GM19023 (cell line): ENCODE measurements at regions not wholly inside any gene's neighbourhood (a gene's known extent, or its start where the extent isn't known, plus 50 kb on each side); places are given as distances from the start of the nearest gene placed in this dataset.
"Not testable (repeated sequence)": the region's sequence is repeated elsewhere in the genome, so short reads cannot be mapped to it uniquely, and the experiment has no call there.

Experiments used
- ATAC-seq: cut with Tn5 transposase; IDR thresholded peaks from one replicate; pipeline ENCODE4 v1.9.1; 2021; ENCODE audit warnings: mild to moderate bottlenecking, moderate library complexity; ENCODE audit not compliant: unreplicated experiment

DNA sequence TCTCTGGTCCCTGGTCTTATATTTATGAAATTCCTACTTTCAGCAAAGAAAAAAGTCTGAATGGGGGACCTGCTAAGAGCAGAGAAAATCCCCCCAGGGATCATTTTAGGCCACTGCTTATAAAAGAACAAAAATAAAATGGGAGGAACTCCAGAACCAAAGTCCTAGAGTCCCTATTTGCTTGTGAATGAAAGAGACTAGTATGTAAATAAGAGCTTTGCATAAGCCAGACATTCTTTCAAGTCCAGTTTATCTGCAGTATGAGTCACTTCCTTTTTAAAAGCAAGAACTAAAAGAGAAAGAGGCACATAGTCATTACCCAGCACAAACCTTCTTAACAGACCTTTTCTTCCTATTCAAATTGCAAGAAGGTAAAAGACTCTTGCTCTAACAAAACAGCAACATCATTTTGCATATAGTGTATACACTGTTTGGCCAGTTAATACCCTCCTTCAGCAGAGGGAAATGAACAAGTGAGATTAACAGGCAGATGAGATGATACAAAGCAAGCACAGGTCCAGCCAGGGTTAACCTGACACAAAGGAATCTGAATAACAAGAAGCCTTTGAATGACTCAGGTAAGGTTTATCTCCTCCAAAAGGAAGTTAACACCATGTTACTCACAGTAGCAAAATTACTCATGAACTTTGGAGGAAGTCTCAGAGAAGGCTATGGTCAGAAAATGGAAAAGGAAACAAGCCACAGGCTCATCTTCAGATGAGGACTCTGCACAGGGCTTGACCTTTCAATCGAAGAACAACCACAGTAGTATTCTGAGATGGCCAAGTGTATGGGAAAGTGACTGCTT, 87.3 kb downstream of the PHLDA1 start:
- ATAC-seq, result peak; percentile 92

DNA sequence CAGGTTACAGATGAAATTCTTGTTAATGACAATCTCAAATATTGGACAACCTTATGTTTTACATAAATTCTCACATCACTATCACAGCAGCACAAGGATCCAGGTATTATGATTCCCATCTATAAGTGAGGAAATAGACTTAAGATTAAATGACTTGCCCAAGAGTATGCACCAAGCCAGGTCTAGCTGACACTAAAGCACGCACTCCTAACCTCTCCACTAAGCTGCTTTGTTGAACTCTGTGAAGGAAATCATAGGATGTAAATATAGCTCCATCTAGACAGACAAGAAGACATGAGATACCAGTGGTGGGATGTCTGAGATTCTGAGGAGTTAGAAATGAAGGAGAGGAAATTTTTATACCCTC, 87.9 kb downstream of the PHLDA1 start:
- ATAC-seq, result no peak

GRCh38 chr12:75941661-75942060, 89.9 kb downstream of the PHLDA1 start:
- not testable (repeated sequence) for ATAC-seq

GRCh38 chr12:75939016-75939642, 92.4 kb downstream of the PHLDA1 start:
- no peak for ATAC-seq

- ATAC-seq, result no peak
Observed at GRCh38 chr12:75938189-75938588, 93.4 kb downstream of the PHLDA1 start.

GRCh38 chr12:75937486-75937885, 94.1 kb downstream of the PHLDA1 start:
- no peak for ATAC-seq

GRCh38 chr12:75936515-75937440, 94.8 kb downstream of the PHLDA1 start:
- no peak for ATAC-seq

GRCh38 chr12:75935539-75936242, 95.9 kb downstream of the PHLDA1 start:
- ATAC-seq, result no peak

DNA sequence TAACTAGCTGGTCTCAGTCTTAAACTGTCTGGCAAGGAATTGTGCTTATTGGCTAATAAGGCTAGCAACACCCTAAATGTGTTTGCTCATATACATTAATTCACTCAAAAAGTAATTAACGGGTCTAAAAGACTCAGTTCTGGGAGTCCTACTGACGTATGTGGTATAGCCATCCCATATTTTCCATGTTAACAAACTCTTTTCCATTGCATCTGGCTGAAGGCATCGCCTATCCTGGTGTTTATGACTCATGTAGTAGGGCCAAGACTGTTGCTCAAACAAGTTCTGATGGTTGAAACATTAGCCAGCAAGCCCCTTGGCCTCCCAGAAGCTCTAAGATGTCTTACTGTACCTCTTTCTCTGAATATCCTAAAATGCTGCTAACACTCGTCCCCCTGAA, 98.5 kb downstream of the PHLDA1 start:
- ATAC-seq, result no peak

DNA sequence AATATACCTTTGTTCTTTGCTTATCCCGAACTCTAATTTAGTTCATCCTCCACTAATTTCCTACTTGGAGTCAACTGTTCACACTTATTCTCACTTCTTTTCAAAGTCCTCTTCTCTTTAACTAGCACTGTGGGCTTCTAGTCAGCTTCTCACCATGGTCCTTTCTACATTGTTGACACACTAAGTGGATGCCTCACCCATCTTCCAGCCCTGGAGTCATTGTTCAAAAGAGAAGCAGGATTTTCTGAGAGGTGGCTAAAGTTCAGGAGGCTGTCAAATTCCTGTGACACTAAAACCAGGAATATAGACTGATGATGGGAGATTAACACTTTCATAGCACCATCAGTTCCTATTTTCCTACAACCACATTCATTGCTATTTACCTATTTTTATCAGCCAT, 99.3 kb downstream of the PHLDA1 start:
- no peak for ATAC-seq

- no peak for ATAC-seq
Observed at GRCh38 chr12:75923964-75924666, 107.5 kb downstream of the PHLDA1 start.

GRCh38 chr12:75922944-75923642, 108.5 kb downstream of the PHLDA1 start:
- no peak for ATAC-seq

DNA sequence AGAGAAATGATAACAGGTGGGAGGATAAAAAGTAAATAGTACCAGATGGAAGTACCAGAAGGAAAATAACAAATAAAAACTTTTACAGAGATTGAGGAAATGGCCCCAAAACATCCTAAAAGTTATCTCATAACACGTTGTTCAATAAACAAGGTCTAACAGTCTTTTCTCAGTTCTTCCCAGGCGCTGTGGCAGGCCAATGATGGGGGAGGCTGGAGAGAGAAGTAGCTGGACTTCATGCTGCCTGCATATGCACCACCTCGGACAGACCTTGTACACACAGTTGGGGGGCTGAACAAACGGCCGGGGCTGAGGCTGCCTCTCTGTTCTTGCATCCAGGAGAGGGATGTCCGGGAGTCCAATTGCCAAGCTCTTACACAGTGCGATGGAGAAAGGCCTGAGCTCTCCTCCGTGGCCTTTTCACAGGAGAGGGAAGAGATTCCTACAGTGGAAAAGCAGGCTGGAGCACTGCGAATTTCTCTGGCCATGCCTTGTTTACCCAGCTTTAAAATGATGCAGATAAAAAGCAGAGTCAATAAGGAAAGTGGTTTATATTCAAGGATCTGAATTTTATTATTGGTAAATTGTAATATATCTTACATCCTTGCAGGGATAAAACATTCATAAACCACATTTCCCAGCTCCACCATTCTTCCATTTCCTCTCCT, 109.8 kb downstream of the PHLDA1 start:
- no peak for ATAC-seq

- no peak for ATAC-seq
Observed at GRCh38 chr12:75917715-75918114, 113.9 kb downstream of the PHLDA1 start.

DNA sequence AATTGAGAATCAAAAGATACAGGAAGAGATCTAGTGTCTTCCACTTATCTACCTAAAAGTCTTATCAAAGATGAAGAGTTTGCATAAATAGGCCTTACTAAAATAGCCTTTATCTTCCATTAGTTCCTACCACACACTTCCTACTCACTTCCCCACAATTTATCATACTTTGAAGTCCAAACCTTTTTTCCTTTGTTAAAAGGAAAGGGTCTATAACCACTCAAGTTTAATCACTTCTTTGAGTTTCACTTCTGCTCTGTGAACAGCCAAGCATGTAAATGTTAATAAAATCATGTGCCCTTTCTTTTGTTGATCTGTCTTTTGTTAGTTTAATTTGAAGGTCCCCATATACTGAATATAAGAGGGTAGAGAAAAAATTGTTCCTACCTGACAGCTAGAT, 114.5 kb downstream of the PHLDA1 start:
- ATAC-seq, result peak; percentile 58

- no peak for ATAC-seq
Observed at GRCh38 chr12:75913502-75914351, 117.8 kb downstream of the PHLDA1 start.

- ATAC-seq, result no peak
Observed at GRCh38 chr12:75909714-75910656, 121.6 kb downstream of the PHLDA1 start.
